BLaER1 (cell line): ENCODE measurements at regions not wholly inside any gene's neighbourhood (a gene's known extent, or its start where the extent isn't known, plus 50 kb on each side); places are given as distances from the start of the nearest gene placed in this dataset.

Source experiments
- H3K27ac ChIP-seq: shearing (Covaris generic); formaldehyde crosslinking; 2 replicates; pipeline ENCODE4 v1.8.1; 2022
- H3K27me3 ChIP-seq: shearing (Covaris generic); formaldehyde crosslinking; 2 replicates; pipeline ENCODE4 v1.8.1; 2022
- H3K36me3 ChIP-seq: shearing (Covaris generic); formaldehyde crosslinking; 2 replicates; pipeline ENCODE4 v1.8.1; 2022
- H3K4me1 ChIP-seq: shearing (Covaris generic); formaldehyde crosslinking; 2 replicates; pipeline ENCODE4 v1.8.1; 2022
- H3K4me2 ChIP-seq: shearing (Covaris generic); formaldehyde crosslinking; 2 replicates; pipeline ENCODE4 v1.8.1; 2022
- H3K4me3 ChIP-seq: shearing (Covaris generic); formaldehyde crosslinking; 2 replicates; pipeline ENCODE4 v1.8.1; 2022
- H3K9ac ChIP-seq: shearing (Covaris generic); formaldehyde crosslinking; 2 replicates; pipeline ENCODE4 v1.8.1; 2022
- H3K9me3 ChIP-seq: shearing (Covaris generic); formaldehyde crosslinking; 2 replicates; pipeline ENCODE4 v1.8.1; 2022
- H4K20me1 ChIP-seq: shearing (Covaris generic); formaldehyde crosslinking; 2 replicates; pipeline ENCODE4 v1.8.1; 2022
- Cebpa-rat ChIP-seq: shearing (Covaris generic); IDR thresholded peaks from 2 replicates; pipeline ENCODE4 v1.8.1; 2022

- no peaks in the 10 kb centered on the region for H3K27me3 ChIP-seq
- no peak overlapping the region for H3K4me3 ChIP-seq
- H3K4me2 ChIP-seq = no peak overlapping the region
- H3K4me1 ChIP-seq = 0 out of 2 replicates have a peak, but pooled peaks cover 6% of the 10 kb centered on the region
- H4K20me1 ChIP-seq = no peaks in the 10 kb centered on the region
- no peaks in the 10 kb centered on the region for H3K9me3 ChIP-seq
- no peak overlapping the region for H3K9ac ChIP-seq
- no peak overlapping the region for H3K27ac ChIP-seq
- TF ChIP-seq Cebpa-rat = no peak
- H3K36me3 ChIP-seq = no peaks in the 10 kb centered on the region
Observed at GRCh38 chr2:204172145-204172600, 235.6 kb downstream of the ICOS start.

- Histone ChIP-seq H3K9me3 (no peaks in the 10 kb centered on the region), H3K27ac (no peak overlapping the region), H3K9ac (no peak overlapping the region), H3K36me3 (no peaks in the 10 kb centered on the region), H3K4me3 (no peak overlapping the region), H3K4me2 (no peak overlapping the region), H4K20me1 (no peaks in the 10 kb centered on the region), H3K4me1 (0 out of 2 replicates have a peak, but pooled peaks cover 6% of the 10 kb centered on the region), H3K27me3 (no peaks in the 10 kb centered on the region)
- no peak for TF ChIP-seq Cebpa-rat
Observed at GRCh38 chr2:204174034-204174433, 237.5 kb downstream of the ICOS start.

- no peaks in the 10 kb centered on the region for H3K36me3 ChIP-seq
- no peak overlapping the region for H3K27ac ChIP-seq
- H3K9me3 ChIP-seq = no peaks in the 10 kb centered on the region
- H3K9ac ChIP-seq = no peak overlapping the region
- H3K27me3 ChIP-seq = no peaks in the 10 kb centered on the region
- no peak for TF ChIP-seq Cebpa-rat
- 0 out of 2 replicates have a peak, but pooled peaks cover 6% of the 10 kb centered on the region for H3K4me1 ChIP-seq
- no peak overlapping the region for H3K4me2 ChIP-seq
- H4K20me1 ChIP-seq = no peaks in the 10 kb centered on the region
- no peak overlapping the region for H3K4me3 ChIP-seq
Observed at GRCh38 chr2:204175552-204176271, 239.1 kb downstream of the ICOS start.

- Histone ChIP-seq H3K9me3 (no peaks in the 10 kb centered on the region), H3K4me1 (0 out of 2 replicates have a peak, but pooled peaks cover 4% of the 10 kb centered on the region), H3K27me3 (no peaks in the 10 kb centered on the region), H3K4me3 (no peak overlapping the region), H4K20me1 (no peaks in the 10 kb centered on the region), H3K9ac (no peak overlapping the region), H3K4me2 (no peak overlapping the region), H3K27ac (no peak overlapping the region), H3K36me3 (no peaks in the 10 kb centered on the region)
- no peak for TF ChIP-seq Cebpa-rat
Observed at GRCh38 chr2:204176306-204176705, 239.7 kb downstream of the ICOS start.

- Histone ChIP-seq H3K36me3 (no peaks in the 10 kb centered on the region), H3K27me3 (no peaks in the 10 kb centered on the region), H3K27ac (no peak overlapping the region), H3K9ac (no peak overlapping the region), H3K4me3 (no peak overlapping the region), H3K4me2 (no peak overlapping the region), H3K4me1 (no peaks in the 10 kb centered on the region), H3K9me3 (no peaks in the 10 kb centered on the region), H4K20me1 (no peaks in the 10 kb centered on the region)
- no peak for TF ChIP-seq Cebpa-rat
Observed at GRCh38 chr2:204177251-204177976, 240.9 kb downstream of the ICOS start.

GRCh38 chr2:204177977-204178522 lies 241.5 kb downstream of the ICOS start:
- H3K27ac ChIP-seq = no peak overlapping the region
- H3K9me3 ChIP-seq = no peaks in the 10 kb centered on the region
- no peaks in the 10 kb centered on the region for H4K20me1 ChIP-seq
- no peak overlapping the region for H3K9ac ChIP-seq
- H3K4me3 ChIP-seq = no peak overlapping the region
- TF ChIP-seq Cebpa-rat = no peak
- H3K4me1 ChIP-seq = no peaks in the 10 kb centered on the region
- no peaks in the 10 kb centered on the region for H3K36me3 ChIP-seq
- no peak overlapping the region for H3K4me2 ChIP-seq
- H3K27me3 ChIP-seq = no peaks in the 10 kb centered on the region

- Histone ChIP-seq H4K20me1 (no peaks in the 10 kb centered on the region), H3K9me3 (no peaks in the 10 kb centered on the region), H3K4me1 (no peaks in the 10 kb centered on the region), H3K27me3 (no peaks in the 10 kb centered on the region), H3K36me3 (no peaks in the 10 kb centered on the region), H3K4me2 (no peak overlapping the region), H3K27ac (no peak overlapping the region), H3K9ac (no peak overlapping the region), H3K4me3 (no peak overlapping the region)
- no peak for TF ChIP-seq Cebpa-rat
Observed at GRCh38 chr2:204180649-204181048, 244.1 kb downstream of the ICOS start.

- no peak overlapping the region for H3K27ac ChIP-seq
- H3K36me3 ChIP-seq = no peaks in the 10 kb centered on the region
- no peak overlapping the region for H3K9ac ChIP-seq
- H4K20me1 ChIP-seq = no peaks in the 10 kb centered on the region
- no peak for TF ChIP-seq Cebpa-rat
- no peak overlapping the region for H3K4me3 ChIP-seq
- H3K4me1 ChIP-seq = no peaks in the 10 kb centered on the region
- no peaks in the 10 kb centered on the region for H3K9me3 ChIP-seq
- no peaks in the 10 kb centered on the region for H3K27me3 ChIP-seq
- no peak overlapping the region for H3K4me2 ChIP-seq
Observed at GRCh38 chr2:204183608-204184007, 247.0 kb downstream of the ICOS start.

GRCh38 chr2:204184226-204184625 lies 247.7 kb downstream of the ICOS start:
- Histone ChIP-seq H3K4me2 (no peak overlapping the region), H3K4me3 (no peak overlapping the region), H3K27ac (no peak overlapping the region), H3K9me3 (no peaks in the 10 kb centered on the region), H3K4me1 (no peaks in the 10 kb centered on the region), H3K36me3 (no peaks in the 10 kb centered on the region), H3K9ac (no peak overlapping the region), H3K27me3 (no peaks in the 10 kb centered on the region), H4K20me1 (no peaks in the 10 kb centered on the region)
- TF ChIP-seq Cebpa-rat = no peak
